Non-pigmented ciliary epithelial cell (primary cell): ENCODE measurements at regions not wholly inside any gene's neighbourhood (a gene's known extent, or its start where the extent isn't known, plus 50 kb on each side); places are given as distances from the start of the nearest gene placed in this dataset.
A peak's percentile ranks its signal among the peaks of the same experiment; 100 is the strongest.

ENCODE experiments used
- DNase-seq: peaks from one replicate; pipeline ENCODE4 v3.0.0-alpha.2; 2010; ENCODE audit warnings: low read depth

GRCh38 chr14:35456261-35456660 is 51.7 kb upstream of the NFKBIA start:
- DNase-seq = no peak

DNA sequence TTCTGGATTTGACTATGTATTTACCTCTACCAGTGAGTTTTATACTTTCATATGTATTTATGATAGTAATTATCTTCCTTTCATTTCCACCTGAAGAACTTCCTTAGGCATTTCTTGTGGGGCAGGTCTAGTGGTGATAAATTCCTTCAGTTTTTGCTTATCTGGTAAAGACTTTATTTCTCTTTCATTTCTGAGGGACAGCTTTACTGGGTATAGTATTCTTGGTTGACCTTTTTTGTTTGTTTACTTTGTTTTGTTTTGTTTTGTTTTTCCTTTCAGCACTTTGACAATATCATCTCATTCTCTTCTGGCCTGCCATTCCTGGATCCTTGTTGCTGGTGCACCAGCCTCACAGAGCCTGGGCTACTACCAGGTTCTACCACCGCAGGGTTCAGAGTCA is 53.9 kb upstream of the NFKBIA start:
- DNase-seq = no peak

DNA sequence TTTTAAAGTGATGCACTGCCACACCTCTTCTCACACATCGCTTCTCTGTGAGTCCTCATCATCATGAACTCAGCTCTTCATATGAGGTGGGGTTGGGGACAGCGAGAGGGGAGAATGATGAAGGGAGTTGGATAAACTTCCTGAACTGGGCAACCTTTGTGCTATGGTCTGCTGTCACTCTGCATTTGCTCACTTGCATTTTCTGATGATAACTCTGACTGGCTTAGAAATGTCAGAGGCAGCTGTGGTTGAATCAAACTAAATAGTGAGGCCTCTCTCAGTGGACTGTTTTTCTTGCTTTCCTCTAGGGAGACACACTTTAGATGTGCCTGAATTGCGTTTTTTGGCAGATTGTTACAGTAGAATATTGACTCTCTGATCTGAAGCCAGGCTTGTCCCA is 55.2 kb upstream of the NFKBIA start:
- no peak for DNase-seq

GRCh38 chr14:35470755-35471154 is 63.2 kb upstream of the INSM2 start:
- DNase-seq = peak; percentile 1

DNA sequence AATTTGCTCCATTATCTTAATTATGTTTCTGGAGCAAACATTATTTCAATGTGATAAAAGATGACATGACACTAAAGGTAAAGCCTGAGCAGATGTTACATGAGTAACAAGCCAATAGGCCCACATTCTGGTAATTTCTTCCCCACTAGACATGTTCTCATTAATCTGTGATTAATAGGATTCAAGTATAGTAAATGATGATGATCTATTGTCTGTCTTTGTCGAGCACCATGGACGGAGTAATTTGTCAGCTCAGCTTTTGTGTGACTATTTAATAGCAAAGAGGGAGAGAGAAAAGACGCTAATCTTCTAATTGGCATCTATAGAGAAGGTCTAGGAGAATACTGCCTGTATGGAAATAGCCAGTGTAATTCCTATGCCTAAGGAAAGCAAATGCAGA is 62.2 kb upstream of the INSM2 start:
- DNase-seq = no peak

- no peak for DNase-seq
These were observed 59.6 kb upstream of the INSM2 start for GRCh38 chr14:35474323-35474722.

DNA sequence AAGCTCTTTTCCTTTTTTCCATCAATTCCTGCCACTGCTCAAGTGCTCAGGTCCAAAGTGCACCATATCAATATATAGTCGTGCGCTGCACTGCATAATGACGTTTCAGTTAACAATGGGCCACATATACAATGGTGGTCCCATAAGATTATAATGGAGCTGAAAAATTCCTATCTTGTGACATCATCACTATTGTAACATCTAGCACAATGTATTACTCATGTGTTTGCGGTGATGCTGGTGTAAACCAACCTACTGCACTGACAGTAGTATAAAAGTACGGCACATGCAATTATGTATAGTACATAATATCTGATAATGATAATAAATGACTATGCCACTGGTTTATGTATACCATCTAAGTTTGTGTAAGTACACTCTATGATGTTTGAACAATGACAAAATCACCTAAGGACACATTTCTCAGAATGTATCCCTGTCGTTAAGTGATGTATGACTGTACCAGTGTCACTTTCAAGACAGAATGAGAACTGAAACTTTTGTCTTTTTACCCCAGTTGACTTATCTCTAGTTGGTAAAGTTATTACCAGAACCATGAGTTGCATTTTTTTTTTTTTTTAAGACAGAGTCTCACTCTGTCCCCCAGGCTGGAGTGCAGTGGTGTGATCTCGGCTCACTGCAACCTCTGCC is 53.7 kb upstream of the INSM2 start:
- DNase-seq = peak; percentile 10

DNA sequence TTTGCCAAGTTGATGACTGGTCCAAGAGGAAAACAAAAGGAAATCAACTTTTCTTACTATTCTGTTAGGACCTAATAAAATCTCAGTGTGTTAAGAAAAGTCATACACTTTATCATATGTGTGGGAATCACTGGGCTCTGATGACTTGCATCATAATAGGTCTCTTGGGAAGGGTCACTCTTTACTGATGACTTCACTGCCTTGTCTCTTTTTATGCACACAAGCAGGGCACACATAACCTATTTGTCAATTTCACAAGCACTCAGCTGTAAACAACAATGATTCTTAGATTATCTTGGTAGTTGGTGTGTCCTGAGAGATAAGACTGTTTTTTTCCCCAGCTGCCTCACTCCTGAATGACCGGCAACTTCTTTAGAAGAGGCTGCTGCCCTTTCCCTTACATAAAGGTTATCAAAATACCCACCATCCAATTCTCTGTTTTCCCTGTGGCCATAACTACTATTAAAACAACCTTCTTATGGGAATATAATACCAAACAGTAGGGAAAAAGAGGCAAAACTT is 50.9 kb upstream of the INSM2 start:
- no peak for DNase-seq
